ENCODE measurements at regions not wholly inside any gene's neighbourhood (a gene's known extent, or its start where the extent isn't known, plus 50 kb on each side); places are given as distances from the start of the nearest gene placed in this dataset.

- DNase-seq: no peak
These were observed 51.4 kb upstream of the SOX2 start for GRCh38 chr3:181660337-181660736.

GRCh38 chr3:181637456-181637855 is 74.3 kb upstream of the SOX2 start:
- no peak for DNase-seq

GRCh38 chr3:181637056-181637455 is 74.7 kb upstream of the SOX2 start:
- DNase-seq: no peak

GRCh38 chr3:181635141-181635540 is 76.6 kb upstream of the SOX2 start:
- DNase-seq: no peak

- no peak for DNase-seq
These were observed 78.2 kb upstream of the SOX2 start for GRCh38 chr3:181633556-181633955.

- DNase-seq: no peak
These were observed 79.8 kb upstream of the SOX2 start for GRCh38 chr3:181631901-181632300.

- DNase-seq: no peak
These were observed 80.9 kb upstream of the SOX2 start for GRCh38 chr3:181630853-181631252.

- DNase-seq: no peak
These were observed 82.0 kb upstream of the SOX2 start for GRCh38 chr3:181629711-181630110.

- DNase-seq: no peak
These were observed 82.7 kb upstream of the SOX2 start for GRCh38 chr3:181629029-181629428.

GRCh38 chr3:181628384-181628783 is 83.3 kb upstream of the SOX2 start:
- no peak for DNase-seq

GRCh38 chr3:181626036-181626435 is 85.7 kb upstream of the SOX2 start:
- DNase-seq: no peak

GRCh38 chr3:181623924-181624694 is 87.6 kb upstream of the SOX2 start:
- DNase-seq: no peak

GRCh38 chr3:181622365-181622764 is 89.4 kb upstream of the SOX2 start:
- no peak for DNase-seq

- no peak for DNase-seq
These were observed 91.8 kb upstream of the SOX2 start for GRCh38 chr3:181619897-181620296.

- DNase-seq: no peak
These were observed 93.5 kb upstream of the SOX2 start for GRCh38 chr3:181618260-181618659.

- no peak for DNase-seq
These were observed 95.3 kb upstream of the SOX2 start for GRCh38 chr3:181616088-181617070.

- no peak for DNase-seq
These were observed 96.1 kb upstream of the SOX2 start for GRCh38 chr3:181615666-181616065.

- DNase-seq: no peak
These were observed 96.8 kb upstream of the SOX2 start for GRCh38 chr3:181614878-181615277.

- DNase-seq: no peak
These were observed 97.9 kb upstream of the SOX2 start for GRCh38 chr3:181613813-181614212.

GRCh38 chr3:181613191-181613590 is 98.5 kb upstream of the SOX2 start:
- no peak for DNase-seq

GRCh38 chr3:181610973-181611265 is 100.8 kb upstream of the SOX2 start:
- no peak for DNase-seq

- no peak for DNase-seq
These were observed 101.4 kb upstream of the SOX2 start for GRCh38 chr3:181610083-181610972.
